Heart left ventricle (tissue), 13 donors: ENCODE measurements at regions not wholly inside any gene's neighbourhood (a gene's known extent, or its start where the extent isn't known, plus 50 kb on each side); places are given as distances from the start of the nearest gene placed in this dataset.

Source experiments
- POLR2A ChIP-seq, 2 donors: fragments of 450-650 bp; IDR thresholded peaks; one replicate each; pipeline ENCODE4 v1.6.1; 2017; ENCODE audit warnings: antibody characterized with exemption in 2 of 2, mild to moderate bottlenecking in 2 of 2, moderate library complexity in 2 of 2
- TF ChIP-seq, protein P1 (sequence below), 12 donors: fragments of 200-600 bp; sonication (generic) in 4 of 12; IDR thresholded peaks; one replicate each; pipeline versions ENCODE4 v1.5.0 to v1.8.0; 2018 to 2022; ENCODE audit warnings: antibody characterized with exemption in 12 of 12, mild to moderate bottlenecking in 5 of 12
- donor health status: ischemic (EF 13 %, LVEDD 7.1; RV severe dilation, severe dysfunction).
- donor health status: DM: no; HTN: yes; CAD: no.
- donor health status: DM: no; HTN: no; CAD: no.
- donor health status: ischemic (EF 25% LVEDD 6.9; RV normal size, moderate dysfunction).
- donor health status: ischemic (EF 25% LVEDD 5.7; RV mildly dilated, moderate dysfunction).
- donor health status: ischemic (EF 35%, LVEDD 5.7; RV mildly dilated, moderate dysfunction).
- donor health status: nonischemic (EF 11% LVEDD 7.7; RV severe dilation, severe dysfunction).
- donor health status: DM: yes; HTN: yes; CAD: no.
- donor health status: PGD.
- donor health status: ischemic (EF 29% LVEDD 5.4; RV normal size, mild dysfunction).
- donor health status: nonischemic (EF 23%, LVEDD 6.1; RV moderate dilation, normal function).

GRCh38 chr2:163173591-163173990 is 335.0 kb upstream of the KCNH7 start:
- TF ChIP-seq, protein P1, sequence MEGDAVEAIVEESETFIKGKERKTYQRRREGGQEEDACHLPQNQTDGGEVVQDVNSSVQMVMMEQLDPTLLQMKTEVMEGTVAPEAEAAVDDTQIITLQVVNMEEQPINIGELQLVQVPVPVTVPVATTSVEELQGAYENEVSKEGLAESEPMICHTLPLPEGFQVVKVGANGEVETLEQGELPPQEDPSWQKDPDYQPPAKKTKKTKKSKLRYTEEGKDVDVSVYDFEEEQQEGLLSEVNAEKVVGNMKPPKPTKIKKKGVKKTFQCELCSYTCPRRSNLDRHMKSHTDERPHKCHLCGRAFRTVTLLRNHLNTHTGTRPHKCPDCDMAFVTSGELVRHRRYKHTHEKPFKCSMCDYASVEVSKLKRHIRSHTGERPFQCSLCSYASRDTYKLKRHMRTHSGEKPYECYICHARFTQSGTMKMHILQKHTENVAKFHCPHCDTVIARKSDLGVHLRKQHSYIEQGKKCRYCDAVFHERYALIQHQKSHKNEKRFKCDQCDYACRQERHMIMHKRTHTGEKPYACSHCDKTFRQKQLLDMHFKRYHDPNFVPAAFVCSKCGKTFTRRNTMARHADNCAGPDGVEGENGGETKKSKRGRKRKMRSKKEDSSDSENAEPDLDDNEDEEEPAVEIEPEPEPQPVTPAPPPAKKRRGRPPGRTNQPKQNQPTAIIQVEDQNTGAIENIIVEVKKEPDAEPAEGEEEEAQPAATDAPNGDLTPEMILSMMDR (IDR thresholded peaks at IDR 0.05), result no peak
- no peak for TF ChIP-seq POLR2A (IDR thresholded peaks at IDR 0.05)
